ENCODE measurements at regions not wholly inside any gene's neighbourhood (a gene's known extent, or its start where the extent isn't known, plus 50 kb on each side); places are given as distances from the start of the nearest gene placed in this dataset.

DNA sequence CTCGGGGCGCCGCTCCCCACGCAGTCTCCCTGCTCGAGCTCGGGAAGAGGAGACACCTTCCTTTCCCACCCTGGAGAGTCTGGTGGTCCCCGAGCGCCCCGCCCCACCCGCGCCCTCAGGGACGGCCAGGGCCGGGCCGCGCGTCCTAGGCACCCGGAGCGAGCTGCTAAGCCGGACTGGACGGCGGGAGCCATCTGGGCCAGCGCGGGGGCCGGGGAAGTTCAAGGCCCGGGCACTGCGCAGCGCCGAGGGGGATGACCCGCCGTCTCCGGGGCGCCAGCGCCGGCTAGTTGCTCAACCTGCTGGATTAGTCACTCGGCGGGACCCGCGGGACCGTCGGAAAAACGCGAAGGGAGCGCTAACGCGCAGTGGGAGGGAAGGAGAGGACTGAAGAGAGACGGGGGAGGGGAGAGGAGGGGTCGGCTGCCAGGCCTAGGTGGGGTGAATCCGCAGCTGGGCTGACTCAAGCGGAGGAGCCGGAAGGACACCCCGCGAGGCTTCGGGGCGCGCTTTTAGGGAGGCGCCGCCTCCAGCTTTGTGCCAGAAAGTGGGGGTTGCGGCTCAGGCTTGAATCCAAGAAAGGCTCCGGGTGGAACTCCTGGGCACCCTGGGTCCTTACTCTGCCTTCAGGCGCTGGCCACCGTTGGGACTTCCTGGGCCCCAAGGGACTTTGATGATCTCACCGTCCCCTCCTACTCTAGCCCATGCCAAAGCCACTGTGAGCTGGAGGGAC lies 75.7 kb upstream of the FOXP4 start:
- Histone ChIP-seq H3K4me3 (peak overlapping the region; percentile 3 to 60 (median 36)), H3K27me3 (peaks cover 4 to 9% of the 10 kb centered on the region in 2 donors), H3K36me3 (no peaks in the 10 kb centered on the region), H3K9me3 (no peaks in the 10 kb centered on the region), H3K27ac (peak overlapping the region; percentile 63 to 71), H3K4me1 (no peaks in the 10 kb centered on the region)
- TF ChIP-seq POLR2A (IDR thresholded peaks at IDR 0.05) (no peak), POLR2AphosphoS5 (IDR thresholded peaks at IDR 0.05) (peak in 1 of 3 donors; percentile 31)
- peak; percentile 31 to 64 for DNase-seq (ENCODE audit: low spot score in 2 of 2)
- intact Hi-C loops (cut with DNase I; ENCODE audit: low total_unique reads) = no loop called here

DNA sequence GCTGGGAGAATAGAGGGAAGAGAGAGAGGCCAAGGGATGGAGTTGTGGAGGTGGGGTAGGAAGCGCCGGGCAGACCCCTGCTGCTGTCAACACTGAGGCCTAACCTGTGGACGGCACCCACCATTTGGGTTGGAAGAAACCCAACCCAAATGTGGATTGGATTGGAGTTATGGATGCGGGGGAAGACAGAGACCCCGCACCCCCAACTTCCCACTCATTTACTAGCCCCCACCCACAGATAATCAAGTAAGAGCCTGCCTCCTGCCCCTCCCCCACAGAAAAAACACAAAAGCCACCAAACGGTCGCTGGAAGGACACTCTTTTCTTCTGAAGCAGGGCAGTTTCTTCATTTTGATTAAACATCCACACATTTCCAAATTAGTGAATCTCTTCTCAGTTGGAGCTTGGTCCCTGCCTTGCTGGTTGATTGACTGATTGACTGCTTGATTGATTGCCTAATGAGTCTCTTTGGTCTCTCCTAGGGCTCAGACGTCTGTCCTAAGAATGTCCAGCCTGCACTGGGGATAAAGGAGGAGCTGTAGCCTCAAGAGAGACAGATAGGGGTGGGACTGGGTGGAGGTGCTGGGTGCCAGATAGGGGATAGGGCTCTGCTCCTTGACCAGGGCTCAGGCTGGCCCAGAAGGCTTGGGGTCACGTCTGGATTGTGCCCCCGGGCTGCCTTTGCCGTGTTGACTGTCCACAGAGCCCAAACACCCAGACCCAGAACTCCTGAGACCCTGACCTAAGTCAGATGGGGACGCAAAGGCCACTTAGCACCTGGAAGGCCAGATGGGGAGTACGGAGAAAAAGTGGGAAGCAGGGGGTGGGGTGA lies 74.9 kb upstream of the FOXP4 start:
- H3K27ac ChIP-seq = peak overlapping the region; percentile 63 to 71
- H3K27me3 ChIP-seq = peaks cover 4 to 9% of the 10 kb centered on the region in 2 donors
- no peaks in the 10 kb centered on the region for H3K36me3 ChIP-seq
- no peaks in the 10 kb centered on the region for H3K9me3 ChIP-seq
- H3K4me1 ChIP-seq = no peaks in the 10 kb centered on the region
- DNase-seq (ENCODE audit: low spot score in 2 of 2) = no peak
- H3K4me3 ChIP-seq = peak overlapping the region in 2 of 3 donors; percentile 36 to 60
- intact Hi-C loops (cut with DNase I; ENCODE audit: low total_unique reads) = no loop called here
- no peak for TF ChIP-seq POLR2AphosphoS5 (IDR thresholded peaks at IDR 0.05)
- TF ChIP-seq, protein P1, sequence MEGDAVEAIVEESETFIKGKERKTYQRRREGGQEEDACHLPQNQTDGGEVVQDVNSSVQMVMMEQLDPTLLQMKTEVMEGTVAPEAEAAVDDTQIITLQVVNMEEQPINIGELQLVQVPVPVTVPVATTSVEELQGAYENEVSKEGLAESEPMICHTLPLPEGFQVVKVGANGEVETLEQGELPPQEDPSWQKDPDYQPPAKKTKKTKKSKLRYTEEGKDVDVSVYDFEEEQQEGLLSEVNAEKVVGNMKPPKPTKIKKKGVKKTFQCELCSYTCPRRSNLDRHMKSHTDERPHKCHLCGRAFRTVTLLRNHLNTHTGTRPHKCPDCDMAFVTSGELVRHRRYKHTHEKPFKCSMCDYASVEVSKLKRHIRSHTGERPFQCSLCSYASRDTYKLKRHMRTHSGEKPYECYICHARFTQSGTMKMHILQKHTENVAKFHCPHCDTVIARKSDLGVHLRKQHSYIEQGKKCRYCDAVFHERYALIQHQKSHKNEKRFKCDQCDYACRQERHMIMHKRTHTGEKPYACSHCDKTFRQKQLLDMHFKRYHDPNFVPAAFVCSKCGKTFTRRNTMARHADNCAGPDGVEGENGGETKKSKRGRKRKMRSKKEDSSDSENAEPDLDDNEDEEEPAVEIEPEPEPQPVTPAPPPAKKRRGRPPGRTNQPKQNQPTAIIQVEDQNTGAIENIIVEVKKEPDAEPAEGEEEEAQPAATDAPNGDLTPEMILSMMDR (IDR thresholded peaks at IDR 0.05) = no peak
- TF ChIP-seq POLR2A (IDR thresholded peaks at IDR 0.05) = no peak

DNA sequence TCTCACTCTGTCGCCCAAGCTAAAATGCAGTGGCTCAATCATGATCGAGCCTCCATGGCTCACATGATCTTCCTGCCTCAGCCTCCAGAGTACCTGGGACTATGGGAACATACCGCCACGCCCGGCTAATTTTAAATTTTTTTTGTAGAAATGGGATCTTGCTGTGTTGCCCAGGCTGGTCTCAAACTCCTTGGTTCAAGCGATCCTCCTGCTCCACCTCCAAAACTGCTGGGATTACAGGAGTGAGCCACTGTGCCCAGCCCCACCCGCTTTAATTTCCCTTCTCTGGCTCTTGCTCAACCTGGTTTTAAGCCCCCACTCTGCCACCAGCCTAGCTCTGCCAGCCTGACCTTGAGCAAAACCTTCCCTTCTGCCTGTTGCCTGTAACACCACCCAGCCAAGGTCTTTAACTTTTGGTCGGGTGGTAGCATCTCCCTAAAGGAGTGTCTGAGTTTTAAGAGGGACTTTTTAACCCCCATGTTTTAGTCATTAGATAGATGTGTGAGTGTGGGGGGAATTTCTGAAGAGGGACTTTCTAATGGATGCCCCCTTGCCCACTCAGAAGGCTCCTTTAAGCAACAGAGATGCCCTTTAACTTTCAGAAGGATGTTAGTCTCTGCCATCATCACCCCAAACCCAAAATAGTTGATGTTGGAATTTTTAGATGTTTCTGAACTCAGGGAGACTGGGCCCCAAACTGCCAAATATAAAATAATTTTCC lies 71.8 kb upstream of the FOXP4 start:
- no peak for DNase-seq (ENCODE audit: low spot score in 2 of 2)
- no peaks in the 10 kb centered on the region for H3K4me1 ChIP-seq
- no peak overlapping the region for H3K4me3 ChIP-seq
- TF ChIP-seq, protein P1 (IDR thresholded peaks at IDR 0.05) = no peak
- TF ChIP-seq POLR2A (IDR thresholded peaks at IDR 0.05) = no peak
- no peak for TF ChIP-seq POLR2AphosphoS5 (IDR thresholded peaks at IDR 0.05)
- no peaks in the 10 kb centered on the region for H3K9me3 ChIP-seq
- H3K27ac ChIP-seq = no peak overlapping the region
- intact Hi-C loops (cut with DNase I; ENCODE audit: low total_unique reads) = loop anchor here (1.0 kb wide), 1 partner anchor 17 kb away; no protein-coding TSS in a partner anchor
- peaks cover 4 to 9% of the 10 kb centered on the region in 2 donors for H3K27me3 ChIP-seq
- H3K36me3 ChIP-seq = no peaks in the 10 kb centered on the region

DNA sequence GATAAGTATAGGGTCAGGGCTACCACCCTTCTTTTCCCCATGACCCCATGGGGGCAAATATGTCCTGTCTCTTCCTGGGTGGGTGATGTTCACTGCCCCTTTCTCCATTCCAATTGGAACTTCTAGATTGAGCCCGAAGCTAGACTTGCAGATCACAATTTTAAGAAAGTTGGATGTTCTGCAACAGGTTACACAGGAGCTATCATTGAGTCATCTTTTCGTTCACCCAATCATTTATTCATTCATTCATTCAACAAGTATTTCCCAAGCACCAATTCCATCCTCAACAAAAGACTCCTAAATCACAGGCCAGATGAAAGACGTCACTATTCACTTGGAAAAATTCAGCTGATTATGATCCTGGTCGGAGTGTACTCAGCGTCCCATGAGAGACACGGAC lies 71.0 kb upstream of the FOXP4 start:
- Histone ChIP-seq H3K9me3 (no peaks in the 10 kb centered on the region), H3K4me1 (no peaks in the 10 kb centered on the region), H3K36me3 (no peaks in the 10 kb centered on the region), H3K27me3 (peaks cover 4 to 5% of the 10 kb centered on the region in 2 donors), H3K27ac (no peak overlapping the region), H3K4me3 (no peak overlapping the region)
- intact Hi-C loops (cut with DNase I; ENCODE audit: low total_unique reads) = no loop called here
- TF ChIP-seq, protein P1 (IDR thresholded peaks at IDR 0.05) = no peak
- no peak for TF ChIP-seq POLR2AphosphoS5 (IDR thresholded peaks at IDR 0.05)
- TF ChIP-seq POLR2A (IDR thresholded peaks at IDR 0.05) = no peak
- no peak for DNase-seq (ENCODE audit: low spot score in 2 of 2)

DNA sequence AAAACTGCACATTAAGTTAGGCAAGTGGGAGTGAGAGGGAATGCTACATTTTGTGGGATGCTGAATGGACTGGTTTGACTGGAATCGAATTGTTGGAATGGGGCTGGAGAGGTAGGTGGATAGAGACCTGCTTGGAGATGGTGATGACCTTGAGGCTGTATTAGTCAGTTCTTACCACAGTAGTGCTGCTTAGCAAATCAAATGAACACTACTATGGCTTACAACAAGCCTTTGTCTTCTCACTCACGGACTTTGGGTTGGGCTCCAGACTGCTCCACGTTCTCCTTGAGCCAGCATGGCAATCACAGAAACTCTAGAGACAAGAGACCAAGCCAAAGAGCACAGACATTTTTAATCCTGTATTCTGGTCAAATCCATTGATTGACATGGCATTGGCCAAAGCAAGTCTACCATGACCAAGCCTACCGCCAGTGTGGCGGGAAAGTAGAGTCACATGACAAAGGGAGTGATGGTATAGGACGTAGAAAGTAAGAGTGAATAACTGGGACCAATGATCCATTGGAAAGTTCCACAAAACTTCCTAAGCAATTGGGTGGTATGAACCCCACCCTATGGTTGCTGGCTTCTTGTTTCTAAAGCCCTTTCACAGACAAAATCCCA lies 70.3 kb upstream of the FOXP4 start:
- H3K4me3 ChIP-seq = no peak overlapping the region
- no peaks in the 10 kb centered on the region for H3K36me3 ChIP-seq
- intact Hi-C loops (cut with DNase I; ENCODE audit: low total_unique reads) = no loop called here
- peaks cover 0 to 2% of the 10 kb centered on the region in 2 donors for H3K27me3 ChIP-seq
- no peak for DNase-seq (ENCODE audit: low spot score in 2 of 2)
- no peaks in the 10 kb centered on the region for H3K9me3 ChIP-seq
- H3K4me1 ChIP-seq = no peaks in the 10 kb centered on the region
- TF ChIP-seq, protein P1 (IDR thresholded peaks at IDR 0.05) = no peak
- no peak for TF ChIP-seq POLR2A (IDR thresholded peaks at IDR 0.05)
- no peak for TF ChIP-seq POLR2AphosphoS5 (IDR thresholded peaks at IDR 0.05)
- H3K27ac ChIP-seq = no peak overlapping the region
